ENCODE measurements at regions not wholly inside any gene's neighbourhood (a gene's known extent, or its start where the extent isn't known, plus 50 kb on each side); places are given as distances from the start of the nearest gene placed in this dataset.

DNA sequence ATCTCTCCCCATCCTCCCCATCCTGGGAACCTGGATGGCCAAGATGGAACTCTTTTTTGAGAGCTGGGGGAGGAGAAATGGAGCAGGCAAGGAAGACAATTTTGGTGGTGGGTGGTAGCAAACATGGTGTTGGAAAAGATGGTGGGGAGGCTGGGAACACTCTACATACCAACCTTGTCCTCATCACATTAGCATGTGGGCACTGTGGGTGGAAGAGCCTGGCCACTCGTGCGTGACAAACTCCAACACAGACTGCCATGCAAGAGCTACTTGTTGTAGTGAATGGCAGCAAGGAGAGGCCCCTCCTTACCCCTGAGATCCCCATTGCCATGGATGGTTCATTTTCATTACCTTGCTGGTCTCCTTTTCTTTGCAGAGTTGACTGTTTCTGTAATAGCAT is 262.6 kb downstream of the RPLP1 start:
- POLR2A ChIA-PET: no interaction called here
- DNase-seq (ENCODE audit: extremely low spot score): no peak
- CTCF ChIA-PET: no interaction called here
- no peak for TF ChIP-seq SUZ12 (IDR thresholded peaks at IDR 0.05)
- TF ChIP-seq HDGF (IDR thresholded peaks at IDR 0.05; ENCODE audit: borderline replicate concordance): no peak
- no peak for TF ChIP-seq ARNT (IDR thresholded peaks at IDR 0.05)
- no peak for TF ChIP-seq FOXA1 (IDR thresholded peaks at IDR 0.05)
- no peak for TF ChIP-seq ELF4 (IDR thresholded peaks at IDR 0.05)
- TF ChIP-seq ZNF384 (IDR thresholded peaks at IDR 0.05): no peak
- TF ChIP-seq NFRKB (IDR thresholded peaks at IDR 0.05): no peak
- no peak for TF ChIP-seq TARDBP (IDR thresholded peaks at IDR 0.05)

- TF ChIP-seq NFRKB (IDR thresholded peaks at IDR 0.05): no peak
- no peak for TF ChIP-seq ELF4 (IDR thresholded peaks at IDR 0.05)
- no peak for TF ChIP-seq FOXK2 (IDR thresholded peaks at IDR 0.05)
Measured at GRCh38 chr15:69718436-69718835, 265.8 kb downstream of the RPLP1 start.

DNA sequence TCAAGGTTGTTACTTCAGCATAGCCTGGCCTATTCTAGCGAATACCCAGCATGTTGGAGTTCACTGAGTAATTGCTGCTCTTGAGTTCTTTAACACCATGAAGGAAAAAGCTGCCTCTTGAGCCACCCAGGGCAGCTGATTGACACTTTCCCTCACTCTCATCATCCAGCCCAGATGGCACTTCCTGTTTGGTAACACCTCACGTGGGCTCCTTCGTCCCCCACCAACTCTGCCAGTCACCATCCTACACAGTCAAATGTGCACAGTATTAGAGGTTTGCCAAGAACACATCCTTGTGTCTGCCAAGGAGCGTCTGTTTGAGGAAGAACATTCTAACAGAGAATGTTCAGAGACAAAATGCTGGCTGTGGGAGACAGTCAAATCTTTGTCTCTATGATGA is 266.3 kb downstream of the RPLP1 start:
- DNase-seq (ENCODE audit: extremely low spot score): no peak
- ChIA-PET POLR2A (no interaction called here), CTCF (no interaction called here)
- TF ChIP-seq ZNF384 (IDR thresholded peaks at IDR 0.05): no peak

More at GRCh38 chr15:69718436-69718835, 265.8 kb downstream of the RPLP1 start:
- ChIA-PET POLR2A (no interaction called here), CTCF (no interaction called here)
- DNase-seq (ENCODE audit: extremely low spot score): no peak

GRCh38 chr15:69719527-69720240 is 267.1 kb downstream of the RPLP1 start:
- DNase-seq (ENCODE audit: extremely low spot score): no peak
- TF ChIP-seq NFRKB (IDR thresholded peaks at IDR 0.05) (no peak), SP1 (IDR thresholded peaks at IDR 0.05) (no peak), PKNOX1 (IDR thresholded peaks at IDR 0.05) (no peak), L3MBTL2 (conservative IDR thresholded peaks at IDR 0.05) (no peak), BHLHE40 (IDR thresholded peaks at IDR 0.05; ENCODE audit: borderline replicate concordance) (no peak), FOXM1 (IDR thresholded peaks at IDR 0.05; ENCODE audit: borderline replicate concordance) (no peak), ARNT (IDR thresholded peaks at IDR 0.05) (no peak)
- ChIA-PET CTCF (no interaction called here), POLR2A (no interaction called here)

GRCh38 chr15:69720536-69720935 is 267.9 kb downstream of the RPLP1 start:
- CTCF ChIA-PET: interaction anchor here (1.0 kb wide), 1 partner anchor 191 kb away, joined by 3 read pairs; no protein-coding TSS in a partner anchor
- no peak for DNase-seq (ENCODE audit: extremely low spot score)
- POLR2A ChIA-PET: no interaction called here
- TF ChIP-seq BHLHE40 (IDR thresholded peaks at IDR 0.05; ENCODE audit: borderline replicate concordance): no peak
- TF ChIP-seq NFRKB (IDR thresholded peaks at IDR 0.05): no peak
- TF ChIP-seq ARNT (IDR thresholded peaks at IDR 0.05): no peak
- no peak for TF ChIP-seq ELF4 (IDR thresholded peaks at IDR 0.05)
- no peak for TF ChIP-seq HDGF (IDR thresholded peaks at IDR 0.05; ENCODE audit: borderline replicate concordance)
- no peak for TF ChIP-seq ZNF384 (IDR thresholded peaks at IDR 0.05)
- no peak for TF ChIP-seq FOXK2 (IDR thresholded peaks at IDR 0.05)
- no peak for TF ChIP-seq SP1 (IDR thresholded peaks at IDR 0.05)
- no peak for TF ChIP-seq LEF1 (IDR thresholded peaks at IDR 0.05; ENCODE audit: borderline replicate concordance)
- TF ChIP-seq PKNOX1 (IDR thresholded peaks at IDR 0.05): no peak
- TF ChIP-seq SUZ12 (IDR thresholded peaks at IDR 0.05): no peak
- TF ChIP-seq L3MBTL2 (conservative IDR thresholded peaks at IDR 0.05): no peak
- TF ChIP-seq TARDBP (IDR thresholded peaks at IDR 0.05): no peak
- no peak for TF ChIP-seq CTBP1 (IDR thresholded peaks at IDR 0.05; ENCODE audit: borderline replicate concordance)
- no peak for TF ChIP-seq FOXM1 (IDR thresholded peaks at IDR 0.05; ENCODE audit: borderline replicate concordance)

DNA sequence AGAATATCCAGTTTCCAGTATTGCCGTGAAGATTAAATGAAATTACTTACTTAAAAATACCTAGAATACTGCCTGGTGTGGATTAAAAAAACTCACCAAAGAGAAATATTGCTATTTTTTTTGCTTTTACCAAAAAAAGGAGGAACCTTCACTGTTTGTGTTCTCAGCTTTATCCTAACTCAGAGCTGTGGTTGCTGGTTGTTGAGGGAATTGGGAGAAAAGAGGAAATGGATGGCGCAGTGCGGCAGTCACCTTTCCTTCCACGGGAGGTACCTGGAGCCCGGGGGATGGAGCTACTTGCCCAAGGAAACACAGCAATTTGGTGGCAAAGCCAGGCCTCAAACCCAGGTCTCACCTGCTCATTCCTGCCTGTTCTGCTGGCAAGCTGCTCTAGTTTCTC is 270.3 kb downstream of the RPLP1 start:
- ChIA-PET CTCF (no interaction called here), POLR2A (interaction anchor here (1.3 kb wide), 1 partner anchor 16 kb away, joined by 3 read pairs; no protein-coding TSS in a partner anchor)
- TF ChIP-seq CTBP1 (IDR thresholded peaks at IDR 0.05; ENCODE audit: borderline replicate concordance) (no peak), ELF4 (IDR thresholded peaks at IDR 0.05) (no peak), BHLHE40 (IDR thresholded peaks at IDR 0.05; ENCODE audit: borderline replicate concordance) (no peak), FOXK2 (IDR thresholded peaks at IDR 0.05) (no peak), SP1 (IDR thresholded peaks at IDR 0.05) (no peak), PKNOX1 (IDR thresholded peaks at IDR 0.05) (no peak), SUZ12 (IDR thresholded peaks at IDR 0.05) (no peak), NFRKB (IDR thresholded peaks at IDR 0.05) (no peak), FOXA1 (IDR thresholded peaks at IDR 0.05) (no peak), ARNT (IDR thresholded peaks at IDR 0.05) (no peak), FOXM1 (IDR thresholded peaks at IDR 0.05; ENCODE audit: borderline replicate concordance) (no peak), ZNF384 (IDR thresholded peaks at IDR 0.05) (no peak), L3MBTL2 (conservative IDR thresholded peaks at IDR 0.05) (no peak), LEF1 (IDR thresholded peaks at IDR 0.05; ENCODE audit: borderline replicate concordance) (no peak)
- DNase-seq (ENCODE audit: extremely low spot score): no peak

Measured in HEK293T (cell line).